KMS-11 (cell line): ENCODE measurements at regions not wholly inside any gene's neighbourhood (a gene's known extent, or its start where the extent isn't known, plus 50 kb on each side); places are given as distances from the start of the nearest gene placed in this dataset.

ENCODE experiments used
- H2AFZ ChIP-seq: fragments of 200-600 bp; sonication (generic); 2 replicates; pipeline ENCODE4 v1.6.1; 2016; ENCODE audit warnings: antibody characterized with exemption, mixed run types, low read depth
- H3K27ac ChIP-seq: fragments of 200-600 bp; sonication (generic); 2 replicates; pipeline ENCODE4 v1.6.1; 2016; ENCODE audit warnings: mild to moderate bottlenecking, mixed run types
- H3K27me3 ChIP-seq: fragments of 200-600 bp; sonication (generic); 2 replicates; pipeline ENCODE4 v1.6.1; 2017; ENCODE audit warnings: mild to moderate bottlenecking, low read depth, mixed run types, moderate library complexity; ENCODE audit not compliant: insufficient read depth
- H3K36me3 ChIP-seq: fragments of 200-600 bp; sonication (generic); 2 replicates; pipeline ENCODE4 v1.6.1; 2017; ENCODE audit warnings: mild to moderate bottlenecking, mixed run types; ENCODE audit not compliant: insufficient read depth
- H3K4me1 ChIP-seq: fragments of 200-600 bp; sonication (generic); 2 replicates; pipeline ENCODE4 v1.6.1; 2016; ENCODE audit warnings: mild to moderate bottlenecking, low read depth, mixed run types; ENCODE audit not compliant: poor library complexity, severe bottlenecking
- H3K4me2 ChIP-seq: fragments of 200-600 bp; sonication (generic); 2 replicates; pipeline ENCODE4 v1.7.0; 2016; ENCODE audit warnings: mild to moderate bottlenecking, mixed run types
- H3K4me3 ChIP-seq: fragments of 200-600 bp; sonication (generic); IDR thresholded peaks from 2 replicates; pipeline ENCODE4 v1.6.1; 2017; ENCODE audit warnings: low read depth, low read length, mixed read lengths; ENCODE audit not compliant: insufficient read depth
- H3K79me2 ChIP-seq: fragments of 200-600 bp; sonication (generic); 2 replicates; pipeline ENCODE4 v1.6.1; 2016; ENCODE audit warnings: low read depth, mixed run types; ENCODE audit not compliant: insufficient read depth
- H3K9ac ChIP-seq: fragments of 200-600 bp; sonication (generic); 2 replicates; pipeline ENCODE4 v1.6.1; 2016; ENCODE audit warnings: mild to moderate bottlenecking, mixed run types
- H4K20me1 ChIP-seq: fragments of 200-600 bp; sonication (generic); 2 replicates; pipeline ENCODE4 v1.6.1; 2016; ENCODE audit warnings: mild to moderate bottlenecking, mixed run types; ENCODE audit not compliant: insufficient read depth
- TF ChIP-seq, protein P1 (sequence below): fragments of 200-600 bp; sonication (generic); conservative IDR thresholded peaks from 2 replicates; pipeline ENCODE4 v1.6.1; 2017; ENCODE audit warnings: low read depth, mild to moderate bottlenecking, antibody characterized with exemption, low read length, moderate library complexity, mixed read lengths

DNA sequence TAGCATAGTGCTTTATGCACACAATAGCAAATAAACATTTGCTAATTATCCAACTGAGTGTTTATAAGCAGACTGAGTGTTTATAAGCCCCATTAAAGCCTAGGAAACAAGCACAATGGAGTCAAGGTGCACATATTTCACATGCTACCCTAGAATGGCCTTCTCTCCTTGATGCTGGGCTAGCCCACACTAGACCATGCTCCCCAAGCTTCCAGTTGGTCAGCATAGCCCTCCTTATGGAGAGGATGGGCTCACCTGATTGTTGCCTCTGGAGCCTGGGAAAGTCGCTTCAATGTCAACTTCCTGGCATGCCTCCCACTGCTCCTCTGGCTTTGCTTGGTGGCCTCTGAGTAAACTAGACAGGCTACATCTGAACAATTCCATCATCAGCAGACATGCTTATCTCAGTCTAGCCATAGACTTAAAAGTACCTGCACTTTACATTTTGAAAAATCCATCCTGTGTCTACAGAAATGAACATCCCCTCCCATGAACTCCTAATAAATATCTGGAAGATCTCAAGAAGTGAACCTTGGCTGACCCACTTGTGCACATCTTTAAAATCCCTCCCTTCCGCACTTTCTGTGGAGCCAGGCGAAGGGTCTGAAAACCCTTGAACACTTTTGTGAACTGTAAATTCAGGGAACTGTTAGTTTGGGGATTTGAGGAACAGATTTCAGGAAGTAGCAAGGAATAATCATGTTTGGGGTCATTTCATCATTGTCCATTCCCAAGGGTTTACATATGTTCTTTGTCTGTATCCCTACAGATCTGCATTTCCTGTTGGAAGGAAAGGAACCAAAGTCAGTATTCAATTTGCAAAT, 486.6 kb downstream of the ARHGEF28 start:
- H4K20me1 ChIP-seq = no peaks in the 10 kb centered on the region
- no peaks in the 10 kb centered on the region for H3K36me3 ChIP-seq
- no peak overlapping the region for H3K9ac ChIP-seq
- no peak overlapping the region for H3K27ac ChIP-seq
- peak overlapping the region; percentile 42 for H3K4me2 ChIP-seq
- no peaks in the 10 kb centered on the region for H3K27me3 ChIP-seq
- TF ChIP-seq, protein P1, sequence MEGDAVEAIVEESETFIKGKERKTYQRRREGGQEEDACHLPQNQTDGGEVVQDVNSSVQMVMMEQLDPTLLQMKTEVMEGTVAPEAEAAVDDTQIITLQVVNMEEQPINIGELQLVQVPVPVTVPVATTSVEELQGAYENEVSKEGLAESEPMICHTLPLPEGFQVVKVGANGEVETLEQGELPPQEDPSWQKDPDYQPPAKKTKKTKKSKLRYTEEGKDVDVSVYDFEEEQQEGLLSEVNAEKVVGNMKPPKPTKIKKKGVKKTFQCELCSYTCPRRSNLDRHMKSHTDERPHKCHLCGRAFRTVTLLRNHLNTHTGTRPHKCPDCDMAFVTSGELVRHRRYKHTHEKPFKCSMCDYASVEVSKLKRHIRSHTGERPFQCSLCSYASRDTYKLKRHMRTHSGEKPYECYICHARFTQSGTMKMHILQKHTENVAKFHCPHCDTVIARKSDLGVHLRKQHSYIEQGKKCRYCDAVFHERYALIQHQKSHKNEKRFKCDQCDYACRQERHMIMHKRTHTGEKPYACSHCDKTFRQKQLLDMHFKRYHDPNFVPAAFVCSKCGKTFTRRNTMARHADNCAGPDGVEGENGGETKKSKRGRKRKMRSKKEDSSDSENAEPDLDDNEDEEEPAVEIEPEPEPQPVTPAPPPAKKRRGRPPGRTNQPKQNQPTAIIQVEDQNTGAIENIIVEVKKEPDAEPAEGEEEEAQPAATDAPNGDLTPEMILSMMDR = no peak
- no peaks in the 10 kb centered on the region for H3K79me2 ChIP-seq
- 0 out of 2 replicates have a peak overlapping the region, but pooled peaks have one; percentile 34 for H2AFZ ChIP-seq
- peaks cover 35% of the 10 kb centered on the region for H3K4me1 ChIP-seq
- no peak overlapping the region for H3K4me3 ChIP-seq

- Histone ChIP-seq H3K27me3 (no peaks in the 10 kb centered on the region), H3K4me2 (no peak overlapping the region), H3K36me3 (no peaks in the 10 kb centered on the region), H3K79me2 (no peaks in the 10 kb centered on the region), H2AFZ (no peak overlapping the region), H3K4me3 (no peak overlapping the region), H3K27ac (no peak overlapping the region), H3K4me1 (peaks cover 35% of the 10 kb centered on the region), H3K9ac (no peak overlapping the region), H4K20me1 (no peaks in the 10 kb centered on the region)
- TF ChIP-seq, protein P1 = no peak
Measured at GRCh38 chr5:74111764-74112163, 485.8 kb downstream of the ARHGEF28 start.

DNA sequence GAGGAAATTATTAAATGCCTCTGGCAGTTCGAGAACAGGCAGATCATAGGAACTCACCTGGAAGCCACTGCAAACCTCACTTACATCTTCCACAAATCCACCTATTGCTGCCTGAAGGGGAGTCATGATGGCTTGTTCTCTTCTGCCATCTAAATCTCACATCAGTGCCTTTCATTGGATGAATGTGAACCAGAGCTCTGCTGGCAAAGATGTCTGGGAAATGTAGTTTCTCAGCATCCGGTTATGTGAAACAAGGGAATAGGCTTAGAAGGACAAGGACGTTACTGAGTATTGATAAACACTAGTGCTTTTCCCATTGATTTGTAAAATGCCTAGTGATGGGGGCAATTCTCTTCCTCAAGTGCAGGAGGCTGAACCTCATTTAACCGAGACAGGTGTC, 483.3 kb downstream of the ARHGEF28 start:
- TF ChIP-seq, protein P1 = no peak
- no peak overlapping the region for H3K4me2 ChIP-seq
- no peaks in the 10 kb centered on the region for H3K27me3 ChIP-seq
- no peak overlapping the region for H3K27ac ChIP-seq
- no peaks in the 10 kb centered on the region for H3K79me2 ChIP-seq
- no peak overlapping the region for H3K9ac ChIP-seq
- H3K4me3 ChIP-seq = no peak overlapping the region
- H2AFZ ChIP-seq = no peak overlapping the region
- H3K4me1 ChIP-seq = peaks cover 26% of the 10 kb centered on the region
- H4K20me1 ChIP-seq = no peaks in the 10 kb centered on the region
- no peaks in the 10 kb centered on the region for H3K36me3 ChIP-seq

DNA sequence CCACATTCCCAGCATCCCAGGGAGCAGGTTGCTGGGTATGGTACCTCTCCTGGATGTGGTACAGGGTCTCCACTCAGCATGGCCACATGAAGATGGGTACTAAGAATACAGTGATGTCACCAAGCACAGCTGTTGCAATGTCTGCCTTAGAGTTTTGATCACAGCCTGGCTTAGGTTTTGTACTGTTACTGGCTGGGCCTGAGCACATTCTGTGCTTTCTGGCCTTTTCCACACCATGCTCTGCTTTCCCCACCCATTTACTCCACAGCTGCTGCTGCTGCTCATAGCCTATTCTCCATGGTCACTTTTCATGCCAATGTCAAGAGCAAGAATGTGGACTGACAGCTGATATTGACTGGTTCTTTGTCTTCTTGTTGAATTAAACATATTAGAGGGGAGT, 481.9 kb downstream of the ARHGEF28 start:
- no peak overlapping the region for H3K27ac ChIP-seq
- no peaks in the 10 kb centered on the region for H3K36me3 ChIP-seq
- no peaks in the 10 kb centered on the region for H3K27me3 ChIP-seq
- TF ChIP-seq, protein P1 = no peak
- no peaks in the 10 kb centered on the region for H3K79me2 ChIP-seq
- H3K4me3 ChIP-seq = no peak overlapping the region
- H4K20me1 ChIP-seq = no peaks in the 10 kb centered on the region
- no peak overlapping the region for H3K9ac ChIP-seq
- H3K4me2 ChIP-seq = no peak overlapping the region
- peaks cover 11% of the 10 kb centered on the region for H3K4me1 ChIP-seq
- no peak overlapping the region for H2AFZ ChIP-seq
